ENCODE measurements at regions not wholly inside any gene's neighbourhood (a gene's known extent, or its start where the extent isn't known, plus 50 kb on each side); places are given as distances from the start of the nearest gene placed in this dataset.

DNA sequence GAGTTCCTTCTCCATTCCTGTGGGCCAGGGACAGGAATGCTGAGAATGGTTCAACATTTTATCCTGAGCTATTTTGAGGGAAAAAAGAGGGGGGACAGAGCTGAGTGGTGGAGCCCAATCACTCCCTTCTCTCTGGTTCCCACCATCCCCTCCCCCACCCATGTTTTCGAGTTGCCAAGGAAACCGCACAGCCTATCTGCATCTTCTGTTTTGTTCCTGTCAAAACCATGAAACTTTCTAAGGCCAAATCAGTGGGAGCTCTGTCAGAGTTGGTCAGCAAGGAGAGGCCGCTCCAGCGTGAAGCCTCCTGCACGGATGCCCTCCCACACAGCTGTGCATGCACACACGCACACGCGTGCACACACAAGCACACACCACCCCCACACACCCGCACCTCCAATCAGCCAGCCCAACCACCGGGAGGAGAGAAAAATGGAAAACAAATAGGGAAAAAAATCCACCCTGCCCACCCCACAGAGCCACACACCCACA lies 54.5 kb upstream of the ATP2B4 start:
- intact Hi-C loops (cut with DNase I, micrococcal nuclease): loop anchor here in 1 of 2 experiments (10.0 kb wide), 1 partner anchor 47 kb away; no protein-coding TSS in a partner anchor
- H3K4me1 ChIP-seq (ENCODE audit: insufficient read depth, low read length): no peaks in the 10 kb centered on the region
- Mint-ChIP-seq H3K9me3 (no peaks in the 10 kb centered on the region), H3K4me3 (no peak overlapping the region), H3K36me3 (ENCODE audit: low read depth) (no peaks in the 10 kb centered on the region), H3K27ac (no peak overlapping the region), H3K4me1 (ENCODE audit: low read depth) (no peaks in the 10 kb centered on the region), H3K27me3 (no peaks in the 10 kb centered on the region)
- POLR2A ChIA-PET: no interaction called here
- ATAC-seq (ENCODE audit: poor library complexity) (no peak), DNase-seq (no peak)
- H3K36me3 ChIP-seq (ENCODE audit: insufficient read depth, low read length): no peaks in the 10 kb centered on the region
- H3K9me3 ChIP-seq (ENCODE audit: control insufficient read depth in 1 of 2, insufficient read depth in 1 of 2, low read length in 2 of 2): no peaks in the 10 kb centered on the region
- CTCF ChIA-PET: no interaction called here
- no peak overlapping the region for H3K4me3 ChIP-seq (ENCODE audit: low read length)
- no peaks in the 10 kb centered on the region for H3K27me3 ChIP-seq (ENCODE audit: control insufficient read depth in 1 of 2, insufficient read depth in 2 of 2, low read length in 2 of 2)
- H3K27ac ChIP-seq (ENCODE audit: low read depth in 1 of 2, low read length in 2 of 2): no peak overlapping the region
- no peak for TF ChIP-seq CTCF (IDR thresholded peaks at IDR 0.05)

DNA sequence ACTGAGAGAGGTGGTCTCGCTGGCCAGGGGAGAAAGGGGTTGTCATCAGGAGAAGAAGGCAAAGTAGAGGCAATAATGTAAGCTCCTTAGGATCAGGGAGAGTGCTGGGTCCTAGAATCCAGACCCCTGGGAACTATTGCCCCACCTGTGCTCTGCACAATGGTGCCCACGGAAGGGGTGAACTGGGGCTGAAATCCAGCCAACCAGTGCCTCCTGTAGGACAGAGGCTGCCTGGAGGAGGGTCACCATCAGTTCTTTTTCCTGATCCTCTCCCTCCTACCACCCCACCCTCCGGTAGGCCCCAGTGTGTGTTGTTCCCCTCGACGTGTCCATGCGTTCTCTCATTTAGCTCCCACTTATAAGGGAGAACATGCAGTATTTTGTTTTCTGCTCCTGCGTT lies 52.9 kb upstream of the ATP2B4 start:
- H3K27ac Mint-ChIP-seq: no peak overlapping the region
- no peaks in the 10 kb centered on the region for H3K4me1 ChIP-seq (ENCODE audit: insufficient read depth, low read length)
- no peaks in the 10 kb centered on the region for H3K9me3 ChIP-seq (ENCODE audit: control insufficient read depth in 1 of 2, insufficient read depth in 1 of 2, low read length in 2 of 2)
- intact Hi-C loops (cut with DNase I, micrococcal nuclease): loop anchor here in 1 of 2 experiments (10.0 kb wide), 1 partner anchor 49 kb away; no protein-coding TSS in a partner anchor
- POLR2A ChIA-PET: no interaction called here
- H3K27me3 Mint-ChIP-seq: no peaks in the 10 kb centered on the region
- no peaks in the 10 kb centered on the region for H3K9me3 Mint-ChIP-seq
- H3K4me3 ChIP-seq (ENCODE audit: low read length): no peak overlapping the region
- H3K4me1 Mint-ChIP-seq (ENCODE audit: low read depth): no peaks in the 10 kb centered on the region
- no peaks in the 10 kb centered on the region for H3K27me3 ChIP-seq (ENCODE audit: control insufficient read depth in 1 of 2, insufficient read depth in 2 of 2, low read length in 2 of 2)
- no peaks in the 10 kb centered on the region for H3K36me3 ChIP-seq (ENCODE audit: insufficient read depth, low read length)
- TF ChIP-seq CTCF (IDR thresholded peaks at IDR 0.05): no peak
- no peaks in the 10 kb centered on the region for H3K36me3 Mint-ChIP-seq (ENCODE audit: low read depth)
- no peak overlapping the region for H3K4me3 Mint-ChIP-seq
- ATAC-seq (ENCODE audit: poor library complexity) (no peak), DNase-seq (no peak)
- no peak overlapping the region for H3K27ac ChIP-seq (ENCODE audit: low read depth in 1 of 2, low read length in 2 of 2)
- CTCF ChIA-PET: no interaction called here
